OCI-LY1 (cell line): ENCODE measurements at regions not wholly inside any gene's neighbourhood (a gene's known extent, or its start where the extent isn't known, plus 50 kb on each side); places are given as distances from the start of the nearest gene placed in this dataset.

Source experiments
- CTCF ChIP-seq: fragments of 200-600 bp; sonication (generic), shearing (Covaris generic); IDR thresholded peaks from 2 replicates; pipeline ENCODE4 v1.5.1; 2017; ENCODE audit warnings: mild to moderate bottlenecking, antibody characterized with exemption, low read length, moderate library complexity, mixed read lengths
- EZH2 ChIP-seq: fragments of 200-600 bp; sonication (generic), shearing (Covaris generic); IDR thresholded peaks from 2 replicates; pipeline ENCODE4 v1.8.0; 2017; ENCODE audit warnings: borderline replicate concordance, mixed run types, mild to moderate bottlenecking, antibody characterized with exemption, low read length, moderate library complexity, mixed read lengths

- TF ChIP-seq EZH2 (no peak), CTCF (no peak)
Observed at GRCh38 chr11:95406271-95406670, 175.3 kb upstream of the SESN3 start.
